ENCODE measurements at regions not wholly inside any gene's neighbourhood (a gene's known extent, or its start where the extent isn't known, plus 50 kb on each side); places are given as distances from the start of the nearest gene placed in this dataset.

DNA sequence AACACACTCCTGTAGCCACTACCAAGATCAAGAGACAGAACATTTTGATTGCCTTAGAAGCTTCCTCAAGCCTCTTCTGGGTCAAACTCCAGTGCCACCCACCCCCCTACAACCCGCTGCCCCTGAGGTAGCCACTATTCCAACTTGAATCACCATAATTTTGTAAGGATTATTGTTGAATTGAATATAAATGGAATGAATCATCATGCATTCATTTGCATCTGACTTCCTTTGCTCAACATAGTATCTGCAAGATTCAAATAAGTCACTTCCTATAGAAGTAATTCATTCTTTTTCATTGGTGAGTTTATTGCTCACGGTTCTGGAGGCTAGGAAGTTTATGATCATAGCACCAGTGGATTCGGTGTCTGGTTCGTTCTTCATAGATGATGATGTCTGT, 364.2 kb downstream of the SLITRK2 start:
- DNase-seq (ENCODE audit: low read depth, low spot score), result no peak
- H3K36me3 ChIP-seq (ENCODE audit: control insufficient read depth in 2 of 2, extremely low read depth in 1 of 2, insufficient read depth in 2 of 2, low read length in 2 of 2), result no peaks in the 10 kb centered on the region
- H3K27ac ChIP-seq (ENCODE audit: control insufficient read depth, insufficient read depth, low read length), result no peak overlapping the region
- H3K27me3 ChIP-seq (ENCODE audit: control insufficient read depth, extremely low read depth, insufficient read depth, low read length), result no peaks in the 10 kb centered on the region
- no peaks in the 10 kb centered on the region for H3K9me1 ChIP-seq (ENCODE audit: control insufficient read depth, extremely low read depth, insufficient read depth, low read length)
- H3K79me2 ChIP-seq (ENCODE audit: control insufficient read depth, insufficient read depth, low read length), result no peaks in the 10 kb centered on the region
- TF ChIP-seq, protein P1, sequence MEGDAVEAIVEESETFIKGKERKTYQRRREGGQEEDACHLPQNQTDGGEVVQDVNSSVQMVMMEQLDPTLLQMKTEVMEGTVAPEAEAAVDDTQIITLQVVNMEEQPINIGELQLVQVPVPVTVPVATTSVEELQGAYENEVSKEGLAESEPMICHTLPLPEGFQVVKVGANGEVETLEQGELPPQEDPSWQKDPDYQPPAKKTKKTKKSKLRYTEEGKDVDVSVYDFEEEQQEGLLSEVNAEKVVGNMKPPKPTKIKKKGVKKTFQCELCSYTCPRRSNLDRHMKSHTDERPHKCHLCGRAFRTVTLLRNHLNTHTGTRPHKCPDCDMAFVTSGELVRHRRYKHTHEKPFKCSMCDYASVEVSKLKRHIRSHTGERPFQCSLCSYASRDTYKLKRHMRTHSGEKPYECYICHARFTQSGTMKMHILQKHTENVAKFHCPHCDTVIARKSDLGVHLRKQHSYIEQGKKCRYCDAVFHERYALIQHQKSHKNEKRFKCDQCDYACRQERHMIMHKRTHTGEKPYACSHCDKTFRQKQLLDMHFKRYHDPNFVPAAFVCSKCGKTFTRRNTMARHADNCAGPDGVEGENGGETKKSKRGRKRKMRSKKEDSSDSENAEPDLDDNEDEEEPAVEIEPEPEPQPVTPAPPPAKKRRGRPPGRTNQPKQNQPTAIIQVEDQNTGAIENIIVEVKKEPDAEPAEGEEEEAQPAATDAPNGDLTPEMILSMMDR (optimal IDR thresholded peaks at IDR 0.05 in 1 of 3, IDR thresholded peaks at IDR 0.05 in 1 of 3, conservative IDR thresholded peaks at IDR 0.05 in 1 of 3; ENCODE audit: extremely low read depth in 1 of 3, insufficient read depth in 2 of 3, low read length in 3 of 3), result no peak
- no peak for TF ChIP-seq EZH2 (IDR thresholded peaks at IDR 0.05; ENCODE audit: low read length)
- H4K20me1 ChIP-seq (ENCODE audit: control insufficient read depth, extremely low read depth, insufficient read depth, low read length), result no peaks in the 10 kb centered on the region
- H3K4me2 ChIP-seq (ENCODE audit: control insufficient read depth, extremely low read depth, insufficient read depth, low read depth, low read length), result no peak overlapping the region
- no peak overlapping the region for H2AFZ ChIP-seq (ENCODE audit: control insufficient read depth, low read length)
- no peaks in the 10 kb centered on the region for H3K4me1 ChIP-seq (ENCODE audit: control insufficient read depth, extremely low read depth, insufficient read depth, low read length)
- H3K9me3 ChIP-seq (ENCODE audit: control insufficient read depth, low read depth, low read length), result peaks cover 2% of the 10 kb centered on the region
- H3K4me3 ChIP-seq (ENCODE audit: control insufficient read depth in 2 of 3, extremely low read depth in 1 of 3, insufficient read depth in 2 of 3, low read depth in 1 of 3, low read length in 3 of 3), result no peak overlapping the region
- H3K9ac ChIP-seq (ENCODE audit: control insufficient read depth, extremely low read depth, insufficient read depth, low read length), result no peak overlapping the region
- FAIRE-seq, result no peak
- dilution Hi-C loops (cut with MboI; ENCODE audit: extremely low pct_ligation_motif_present, low sequenced_read_pairs), result no loop called here

DNA sequence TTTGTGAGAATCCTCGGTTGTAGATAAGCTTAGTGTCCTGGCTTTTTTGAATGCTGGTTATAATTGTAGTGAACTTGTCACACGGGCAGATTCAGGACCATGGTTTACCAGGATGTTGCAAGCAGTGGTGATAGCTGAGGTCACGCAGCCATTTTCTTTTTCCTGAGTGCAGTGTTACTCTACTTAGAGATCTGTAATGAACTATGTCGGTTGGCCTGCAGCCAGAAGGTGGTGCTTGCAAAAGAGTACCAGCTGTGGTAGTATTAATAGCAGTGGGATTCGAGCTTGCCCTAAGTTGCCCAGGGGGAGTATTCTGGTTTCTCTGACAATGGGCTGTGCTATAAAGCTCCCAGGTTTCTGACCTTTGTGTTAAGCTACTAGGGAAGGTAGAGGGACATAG, 368.9 kb downstream of the SLITRK2 start:
- no peak overlapping the region for H3K4me2 ChIP-seq (ENCODE audit: control insufficient read depth, extremely low read depth, insufficient read depth, low read depth, low read length)
- no peaks in the 10 kb centered on the region for H3K9me1 ChIP-seq (ENCODE audit: control insufficient read depth, extremely low read depth, insufficient read depth, low read length)
- peaks cover 2% of the 10 kb centered on the region for H3K9me3 ChIP-seq (ENCODE audit: control insufficient read depth, low read depth, low read length)
- H3K79me2 ChIP-seq (ENCODE audit: control insufficient read depth, insufficient read depth, low read length), result no peaks in the 10 kb centered on the region
- H3K36me3 ChIP-seq (ENCODE audit: control insufficient read depth in 2 of 2, extremely low read depth in 1 of 2, insufficient read depth in 2 of 2, low read length in 2 of 2), result no peaks in the 10 kb centered on the region
- DNase-seq (ENCODE audit: low read depth, low spot score) (no peak), FAIRE-seq (no peak)
- no peaks in the 10 kb centered on the region for H3K27me3 ChIP-seq (ENCODE audit: control insufficient read depth, extremely low read depth, insufficient read depth, low read length)
- H4K20me1 ChIP-seq (ENCODE audit: control insufficient read depth, extremely low read depth, insufficient read depth, low read length), result no peaks in the 10 kb centered on the region
- no peak overlapping the region for H3K27ac ChIP-seq (ENCODE audit: control insufficient read depth, insufficient read depth, low read length)
- H2AFZ ChIP-seq (ENCODE audit: control insufficient read depth, low read length), result no peak overlapping the region
- no peak overlapping the region for H3K4me3 ChIP-seq (ENCODE audit: control insufficient read depth in 2 of 3, extremely low read depth in 1 of 3, insufficient read depth in 2 of 3, low read depth in 1 of 3, low read length in 3 of 3)
- H3K9ac ChIP-seq (ENCODE audit: control insufficient read depth, extremely low read depth, insufficient read depth, low read length), result no peak overlapping the region
- dilution Hi-C loops (cut with MboI; ENCODE audit: extremely low pct_ligation_motif_present, low sequenced_read_pairs), result no loop called here
- TF ChIP-seq EZH2 (IDR thresholded peaks at IDR 0.05; ENCODE audit: low read length), result no peak
- TF ChIP-seq, protein P1 (optimal IDR thresholded peaks at IDR 0.05 in 1 of 3, IDR thresholded peaks at IDR 0.05 in 1 of 3, conservative IDR thresholded peaks at IDR 0.05 in 1 of 3; ENCODE audit: extremely low read depth in 1 of 3, insufficient read depth in 2 of 3, low read length in 3 of 3), result no peak
- no peaks in the 10 kb centered on the region for H3K4me1 ChIP-seq (ENCODE audit: control insufficient read depth, extremely low read depth, insufficient read depth, low read length)

All from keratinocyte (primary cell).